ENCODE measurements at regions not wholly inside any gene's neighbourhood (a gene's known extent, or its start where the extent isn't known, plus 50 kb on each side); places are given as distances from the start of the nearest gene placed in this dataset.

- DNase-seq = no peak
Observed at GRCh38 chr4:38189445-38189844, 229.2 kb downstream of the PTTG2 start.

- DNase-seq = no peak
Observed at GRCh38 chr4:38190717-38191178, 230.6 kb downstream of the PTTG2 start.

DNA sequence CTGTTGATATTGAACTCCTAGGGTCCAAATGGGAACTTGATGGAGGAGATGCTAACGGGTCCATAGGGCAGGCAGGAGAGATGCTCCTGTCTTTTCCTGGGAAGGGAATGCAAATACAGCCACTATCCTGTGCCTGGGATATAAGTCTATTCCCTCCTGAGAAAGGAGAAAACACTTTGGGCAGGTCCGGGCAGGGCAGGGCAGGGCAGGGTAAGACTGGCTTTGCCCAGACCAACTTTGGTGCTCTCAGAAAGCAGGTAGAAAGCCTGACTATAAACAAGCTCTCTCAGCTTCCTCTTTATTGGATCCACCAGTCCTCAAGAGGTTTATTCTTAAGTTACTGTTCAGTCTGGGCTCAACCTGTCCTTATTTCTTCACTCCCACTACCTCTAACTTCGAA is 232.3 kb downstream of the PTTG2 start:
- DNase-seq = no peak

DNA sequence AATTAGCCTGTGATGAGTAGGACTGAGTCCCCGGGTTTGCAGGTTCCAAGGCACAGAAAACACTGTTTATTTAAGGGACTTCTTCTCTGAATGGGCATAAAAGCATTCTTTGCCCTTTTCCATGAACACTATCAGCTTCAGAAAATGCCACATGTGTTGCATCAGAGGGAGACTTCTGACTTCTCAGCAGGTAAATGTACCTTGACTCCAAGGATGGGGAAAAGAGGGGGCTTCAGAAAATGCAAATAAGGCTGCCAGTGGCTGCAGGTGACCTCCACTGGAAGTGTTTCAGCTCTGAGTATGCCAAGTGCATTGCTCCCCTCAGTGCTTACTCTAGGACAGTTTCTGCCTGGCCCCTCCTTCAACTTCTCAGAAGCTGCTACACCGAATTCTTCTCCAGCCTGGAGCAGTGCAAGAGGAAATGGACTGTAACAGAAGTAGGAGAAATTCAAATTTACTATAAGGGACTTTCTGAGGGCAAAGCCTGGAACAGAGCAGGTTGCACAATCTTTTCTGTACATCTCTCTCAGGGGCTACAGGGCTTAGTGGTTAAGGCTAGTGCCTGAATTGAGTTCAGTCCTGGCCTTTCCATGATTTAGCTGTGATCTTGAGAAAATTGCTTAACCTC is 233.2 kb downstream of the PTTG2 start:
- DNase-seq = no peak

GRCh38 chr4:38194047-38194602 is 233.9 kb downstream of the PTTG2 start:
- no peak for DNase-seq

DNA sequence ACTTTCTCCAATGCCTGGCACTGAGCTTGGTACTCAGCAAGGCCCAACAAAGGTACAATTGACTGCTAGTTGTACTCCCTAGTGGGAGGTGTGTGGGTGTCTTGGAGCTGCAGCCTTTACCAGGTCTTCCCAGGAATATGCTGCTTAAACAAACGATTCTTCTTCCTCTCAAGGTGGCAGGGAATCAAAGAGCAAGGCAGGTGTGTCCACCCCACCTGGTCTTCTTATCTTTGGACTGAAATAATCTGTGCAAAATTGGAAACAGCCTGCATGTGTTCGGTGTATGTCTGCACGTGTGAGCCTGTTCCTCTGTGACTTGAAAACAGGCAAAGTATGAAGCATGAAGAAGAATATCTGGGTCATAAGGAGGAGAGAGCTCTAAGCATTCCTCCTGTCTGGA is 235.3 kb downstream of the PTTG2 start:
- DNase-seq = no peak

- no peak for DNase-seq
Observed at GRCh38 chr4:38195911-38196310, 235.7 kb downstream of the PTTG2 start.

- no peak for DNase-seq
Observed at GRCh38 chr4:38202242-38202641, 242.0 kb downstream of the PTTG2 start.

GRCh38 chr4:38203609-38204008 is 243.4 kb downstream of the PTTG2 start:
- DNase-seq = no peak

DNA sequence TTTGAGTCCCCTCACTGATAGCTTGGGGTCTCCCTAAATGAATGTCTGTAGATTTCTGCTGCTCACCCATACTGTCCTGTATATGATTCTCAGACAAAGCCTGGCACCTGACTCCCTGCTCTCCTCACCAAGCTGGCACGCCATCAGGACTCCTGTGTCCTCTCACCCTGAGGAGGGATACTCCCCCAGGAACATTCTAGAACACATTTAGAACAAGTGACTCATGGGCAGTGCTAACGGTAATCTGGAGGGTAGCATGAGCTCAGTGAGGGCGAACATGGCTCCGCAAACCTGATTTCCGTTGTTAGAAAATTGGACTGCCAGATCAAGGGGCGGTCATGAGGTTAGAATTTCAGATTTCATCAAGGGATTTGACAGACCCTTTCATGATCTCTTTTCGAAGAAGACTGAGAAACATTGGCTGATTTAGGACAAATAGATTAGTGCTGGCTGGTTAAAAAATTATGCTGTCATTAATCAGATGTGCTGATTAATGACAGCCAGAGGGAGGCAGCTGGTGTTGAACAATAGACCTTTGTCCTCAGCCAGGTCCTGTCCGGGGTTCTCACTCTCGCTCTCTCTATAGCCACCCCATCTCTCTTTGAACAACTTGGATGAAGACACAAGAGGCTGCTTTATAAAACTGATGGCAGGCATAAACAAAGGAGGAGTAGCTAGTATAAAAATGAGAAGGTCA is 244.3 kb downstream of the PTTG2 start:
- no peak for DNase-seq

GRCh38 chr4:38205261-38205660 is 245.1 kb downstream of the PTTG2 start:
- no peak for DNase-seq

GRCh38 chr4:38207110-38207457 is 246.9 kb downstream of the PTTG2 start:
- DNase-seq = no peak

- DNase-seq = no peak
Observed at GRCh38 chr4:38209654-38210053, 249.5 kb downstream of the PTTG2 start.

DNA sequence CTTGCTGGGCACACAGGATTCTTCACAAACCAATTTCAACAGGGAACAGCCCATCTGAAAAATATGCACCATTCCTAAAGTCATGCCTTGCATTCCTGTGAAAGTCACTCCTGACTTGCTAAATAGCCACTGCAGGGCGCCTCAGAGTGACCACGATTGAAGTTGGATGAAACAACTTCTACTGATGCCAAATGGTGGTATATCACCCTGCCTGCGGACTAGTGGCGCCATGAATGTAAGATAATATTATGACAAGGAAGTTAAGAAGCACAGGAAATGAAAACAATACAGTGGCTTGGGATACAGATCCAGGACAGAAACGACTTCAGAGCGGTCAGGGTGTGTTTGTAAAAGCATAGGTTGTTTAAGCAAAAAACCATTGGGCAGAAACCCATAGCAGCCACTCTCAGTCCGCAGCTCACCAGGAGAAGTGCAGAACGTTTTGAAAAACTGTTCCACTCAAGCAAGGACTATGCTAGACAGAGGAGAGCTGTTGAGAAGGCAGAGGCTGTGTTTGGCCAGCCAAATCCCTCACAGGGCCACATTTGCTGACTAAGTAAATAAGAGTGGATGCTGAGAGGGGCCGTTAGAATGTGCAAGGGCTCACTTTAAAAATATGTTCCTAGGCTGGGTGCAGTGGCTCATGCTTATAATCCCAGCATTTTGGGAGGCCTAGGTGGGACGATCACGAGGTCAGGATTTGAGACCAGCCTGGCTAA is 250.4 kb downstream of the PTTG2 start:
- no peak for DNase-seq

GRCh38 chr4:38211885-38212284 is 251.7 kb downstream of the PTTG2 start:
- no peak for DNase-seq

DNA sequence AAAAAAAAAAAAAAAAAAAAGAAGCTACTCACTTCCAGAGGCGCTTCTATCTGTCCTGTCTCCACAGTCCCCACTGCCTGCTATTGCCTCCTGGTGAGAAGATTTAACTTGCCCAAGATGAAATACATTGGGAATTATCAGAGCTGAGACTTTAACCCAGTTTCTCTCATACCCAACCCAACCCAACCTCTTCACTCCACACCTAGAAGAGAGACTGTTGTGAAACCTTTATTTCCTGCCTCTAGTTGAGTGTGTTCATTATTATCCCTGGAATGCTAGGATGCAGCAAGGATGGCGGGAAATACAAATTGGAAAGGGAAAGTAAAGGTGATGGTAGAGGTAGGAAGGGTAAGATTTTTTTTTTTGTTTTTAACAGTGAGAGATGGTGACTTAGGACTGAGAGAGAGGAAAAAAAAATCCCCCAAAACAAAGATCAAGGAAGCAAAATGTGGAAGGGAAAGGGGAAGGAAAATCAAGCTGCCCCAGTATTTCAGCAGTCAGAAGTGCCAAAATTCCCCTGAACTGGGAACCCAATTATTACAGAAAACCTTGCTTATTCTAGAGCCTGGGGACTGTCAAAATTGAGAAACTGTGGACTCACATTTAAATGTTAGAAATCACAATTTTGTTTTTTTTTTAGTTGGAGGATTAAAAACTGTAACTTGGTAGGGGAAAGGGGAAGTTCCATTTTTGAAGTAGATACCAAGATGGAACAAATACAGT is 253.0 kb downstream of the PTTG2 start:
- no peak for DNase-seq

DNA sequence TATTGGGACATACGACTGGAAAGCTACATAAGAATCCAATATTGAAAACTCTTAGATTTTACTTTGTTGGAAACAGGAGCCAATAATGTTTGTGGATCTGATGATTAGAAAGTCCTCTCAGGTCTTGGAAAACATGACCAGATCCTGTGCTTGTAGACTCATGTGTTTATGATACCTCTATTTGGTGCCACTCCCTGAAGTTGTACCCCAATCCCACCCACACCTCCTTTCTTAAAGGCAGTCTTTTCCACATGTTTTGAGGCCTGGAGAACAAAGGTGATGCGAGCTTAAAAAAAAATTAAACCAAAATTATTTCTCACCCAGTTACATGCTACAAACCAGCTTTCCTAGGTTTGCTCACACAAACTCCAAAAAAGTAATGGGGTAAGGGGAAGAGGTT is 262.7 kb downstream of the PTTG2 start:
- DNase-seq = no peak

DNA sequence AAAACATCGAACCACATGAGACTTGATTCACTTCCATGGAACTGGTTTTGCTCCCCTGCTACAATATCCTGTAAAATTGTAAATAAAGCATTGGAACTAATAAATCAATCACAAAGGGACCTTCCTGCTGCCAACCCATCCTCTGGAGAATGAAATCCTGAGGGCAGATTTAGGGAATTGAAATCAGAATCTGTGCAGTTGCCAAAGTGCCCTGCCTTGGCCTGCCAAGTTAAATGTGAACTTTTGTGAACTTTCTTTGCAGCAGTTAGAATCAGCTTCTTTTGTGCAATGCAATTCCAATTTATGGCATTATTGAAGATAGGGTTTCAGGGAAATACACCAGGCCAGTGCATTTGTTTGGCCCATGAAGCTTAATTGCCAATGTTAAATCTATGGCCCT is 263.1 kb downstream of the PTTG2 start:
- DNase-seq = no peak

DNA sequence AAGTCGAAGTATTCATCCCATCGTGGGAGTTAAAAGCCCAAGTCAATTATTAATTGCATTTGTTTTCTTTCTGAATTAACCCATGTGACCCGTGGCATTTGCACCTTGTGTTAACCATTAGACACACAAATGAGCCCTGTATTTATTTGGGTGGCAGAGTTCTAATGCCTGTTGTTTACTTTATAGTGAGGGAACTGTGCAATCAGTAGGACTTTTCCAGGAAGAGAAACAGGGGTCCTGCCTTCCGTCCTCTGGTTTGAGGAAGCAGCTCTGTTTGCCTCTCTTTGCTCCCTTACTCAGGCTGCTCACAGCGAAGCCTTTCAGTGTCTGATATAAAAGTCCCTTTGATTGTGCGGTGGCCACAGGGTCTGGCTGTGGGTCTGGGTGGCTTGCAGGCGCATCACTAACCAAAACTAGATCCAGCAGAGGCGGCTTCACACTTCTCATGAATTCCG is 263.6 kb downstream of the PTTG2 start:
- DNase-seq = no peak

DNA sequence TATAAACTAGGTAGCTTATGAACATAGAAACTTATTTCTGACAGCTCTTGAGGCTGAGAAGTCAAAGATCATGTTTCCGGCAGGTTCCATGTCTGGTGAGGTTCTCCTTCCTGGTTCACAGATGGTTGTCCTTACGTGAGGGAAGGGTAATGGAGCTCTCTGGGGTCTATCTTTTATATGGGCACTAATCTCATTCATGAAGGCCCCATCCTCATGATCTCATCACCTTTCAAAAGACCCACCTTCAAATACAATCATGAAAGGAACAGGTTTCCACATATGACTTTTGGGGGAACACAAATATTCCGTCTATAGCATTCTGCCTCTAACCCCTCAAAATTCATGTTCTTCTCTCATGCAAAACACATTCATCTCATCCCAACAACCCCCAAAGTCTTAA is 264.7 kb downstream of the PTTG2 start:
- DNase-seq = no peak

GRCh38 chr4:38226170-38226569 is 266.0 kb downstream of the PTTG2 start:
- no peak for DNase-seq

DNA sequence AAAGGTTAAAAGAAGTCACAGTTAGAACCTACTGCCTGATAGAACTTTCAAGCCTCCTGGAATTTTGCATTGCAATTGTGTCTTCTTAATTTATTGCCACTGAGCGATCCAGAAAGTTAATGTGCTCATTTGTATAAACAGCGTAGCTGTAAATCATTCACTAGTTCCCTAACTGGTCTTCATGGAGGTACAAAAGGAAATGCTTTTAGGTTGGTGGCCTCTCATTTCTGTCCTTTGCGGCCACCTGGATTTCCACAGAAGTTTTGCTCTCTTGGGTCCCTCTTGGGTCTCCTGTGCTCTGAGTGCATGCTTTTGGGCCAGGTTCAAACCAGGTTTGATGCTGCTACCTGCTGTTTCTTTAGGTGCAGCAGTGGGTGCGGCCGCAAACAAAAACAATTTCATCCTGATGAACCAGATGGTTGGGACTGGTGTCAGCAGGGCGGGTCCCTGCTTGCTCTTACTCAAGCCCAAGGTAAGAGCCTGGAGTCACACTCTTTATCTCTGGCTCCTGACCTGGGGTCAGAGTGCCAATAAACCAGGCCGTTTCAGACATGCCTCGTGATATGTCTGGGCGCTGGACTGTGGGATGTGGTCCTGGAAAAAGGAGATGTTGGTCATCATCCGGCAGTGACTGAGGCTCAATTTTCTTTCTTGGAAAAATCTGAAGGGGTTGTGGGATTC is 270.1 kb downstream of the PTTG2 start:
- no peak for DNase-seq

Measured in SIG-M5 (cell line).